Fibroblast of lung (primary cell): ENCODE measurements at regions not wholly inside any gene's neighbourhood (a gene's known extent, or its start where the extent isn't known, plus 50 kb on each side); places are given as distances from the start of the nearest gene placed in this dataset.

Experiments
- EZH2 ChIP-seq: IDR thresholded peaks from 2 replicates; pipeline ENCODE4 v1.5.1; 2012; ENCODE audit warnings: low read length, control low read depth, mild to moderate bottlenecking; ENCODE audit errors: missing control alignments
- TF ChIP-seq, protein P1 (sequence below), 2 donors: IDR thresholded peaks in 1 of 2; conservative IDR thresholded peaks in 1 of 2; 1 replicate in 1 of 2; 2 replicates in 1 of 2; pipeline ENCODE4 v1.5.1; 2011 to 2012; ENCODE audit warnings: low read length in 2 of 2, control low read depth in 1 of 2, inconsistent platforms in 1 of 2, low read depth in 1 of 2, mild to moderate bottlenecking in 1 of 2

DNA sequence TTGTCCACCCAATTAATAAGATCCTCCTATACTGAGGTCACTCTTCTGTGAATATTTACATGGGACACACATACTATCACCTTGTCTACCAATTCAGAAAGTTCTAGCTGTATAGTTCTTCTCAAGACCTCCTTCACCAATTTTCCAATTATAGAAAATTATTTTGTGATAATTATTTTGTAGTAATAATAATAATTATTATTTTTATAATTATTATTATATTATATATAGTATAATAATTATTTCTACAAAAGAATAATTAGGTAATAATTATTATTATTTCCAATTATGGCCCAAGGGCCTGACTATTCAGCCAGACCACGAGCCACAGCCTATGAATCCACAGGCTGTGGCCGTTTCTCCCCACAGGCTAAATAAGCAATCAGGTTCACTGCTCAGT, 164.1 kb upstream of the IGSF21 start:
- no peak for TF ChIP-seq EZH2
- TF ChIP-seq, protein P1, sequence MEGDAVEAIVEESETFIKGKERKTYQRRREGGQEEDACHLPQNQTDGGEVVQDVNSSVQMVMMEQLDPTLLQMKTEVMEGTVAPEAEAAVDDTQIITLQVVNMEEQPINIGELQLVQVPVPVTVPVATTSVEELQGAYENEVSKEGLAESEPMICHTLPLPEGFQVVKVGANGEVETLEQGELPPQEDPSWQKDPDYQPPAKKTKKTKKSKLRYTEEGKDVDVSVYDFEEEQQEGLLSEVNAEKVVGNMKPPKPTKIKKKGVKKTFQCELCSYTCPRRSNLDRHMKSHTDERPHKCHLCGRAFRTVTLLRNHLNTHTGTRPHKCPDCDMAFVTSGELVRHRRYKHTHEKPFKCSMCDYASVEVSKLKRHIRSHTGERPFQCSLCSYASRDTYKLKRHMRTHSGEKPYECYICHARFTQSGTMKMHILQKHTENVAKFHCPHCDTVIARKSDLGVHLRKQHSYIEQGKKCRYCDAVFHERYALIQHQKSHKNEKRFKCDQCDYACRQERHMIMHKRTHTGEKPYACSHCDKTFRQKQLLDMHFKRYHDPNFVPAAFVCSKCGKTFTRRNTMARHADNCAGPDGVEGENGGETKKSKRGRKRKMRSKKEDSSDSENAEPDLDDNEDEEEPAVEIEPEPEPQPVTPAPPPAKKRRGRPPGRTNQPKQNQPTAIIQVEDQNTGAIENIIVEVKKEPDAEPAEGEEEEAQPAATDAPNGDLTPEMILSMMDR (conservative IDR thresholded peaks at IDR 0.05 in 1 of 2, IDR thresholded peaks at IDR 0.05 in 1 of 2; ENCODE audit: low read depth in 1 of 2, low read length in 2 of 2): no peak
